GM23338 (cell line): ENCODE measurements at regions not wholly inside any gene's neighbourhood (a gene's known extent, or its start where the extent isn't known, plus 50 kb on each side); places are given as distances from the start of the nearest gene placed in this dataset.

Experiments used
- ATAC-seq: fragments of 200-7000 bp; cut with Tn5 transposase; 3 replicates; pipeline ENCODE4 v1.9.1; 2020
- DNase-seq: peaks from one replicate; pipeline ENCODE4 v3.0.0-alpha.2; 2015; ENCODE audit warnings: low spot score
- H2AFZ ChIP-seq: fragments of 200-600 bp; sonication (generic); 2 replicates; pipeline ENCODE4 v1.8.0; 2016; ENCODE audit warnings: antibody characterized with exemption, mild to moderate bottlenecking, moderate library complexity
- H3F3A ChIP-seq: fragments of 200-600 bp; sonication (generic); replicated peaks from 2 replicates; pipeline ENCODE4 v1.8.0; 2017; ENCODE audit warnings: antibody characterized with exemption, mixed run types, low read depth
- H3K27ac ChIP-seq: fragments of 200-600 bp; sonication (generic); 2 replicates; pipeline ENCODE4 v1.6.1; 2016; ENCODE audit warnings: low read depth
- H3K27me3 ChIP-seq: fragments of 200-600 bp; sonication (generic); 2 replicates; pipeline ENCODE4 v1.8.0; 2016; ENCODE audit warnings: mild to moderate bottlenecking, mixed run types, moderate library complexity; ENCODE audit not compliant: insufficient read depth
- H3K36me3 ChIP-seq: fragments of 200-600 bp; sonication (generic); 2 replicates; pipeline ENCODE4 v1.8.0; 2016; ENCODE audit warnings: mild to moderate bottlenecking; ENCODE audit not compliant: insufficient read depth
- H3K4me1 ChIP-seq: fragments of 200-600 bp; sonication (generic); 2 replicates; pipeline ENCODE4 v1.8.0; 2016; ENCODE audit warnings: mild to moderate bottlenecking, moderate library complexity; ENCODE audit not compliant: insufficient read depth
- H3K4me2 ChIP-seq: fragments of 200-600 bp; sonication (generic); 2 replicates; pipeline ENCODE4 v1.7.1; 2017; ENCODE audit warnings: mixed run types
- H3K4me3 ChIP-seq: fragments of 200-600 bp; sonication (generic); 2 replicates; pipeline ENCODE4 v1.6.1; 2016; ENCODE audit warnings: mixed run types
- H3K79me2 ChIP-seq: fragments of 200-600 bp; sonication (generic); replicated peaks from 2 replicates; pipeline ENCODE4 v1.8.0; 2017; ENCODE audit warnings: mild to moderate bottlenecking; ENCODE audit not compliant: insufficient read depth
- H3K9me2 ChIP-seq: fragments of 200-600 bp; sonication (generic); 2 replicates; pipeline ENCODE4 v1.8.0; 2017; ENCODE audit not compliant: insufficient read depth
- H4K20me1 ChIP-seq: fragments of 200-600 bp; sonication (generic); replicated peaks from 2 replicates; pipeline ENCODE4 v1.8.0; 2017; ENCODE audit warnings: mild to moderate bottlenecking; ENCODE audit not compliant: insufficient read depth
- H3K27ac Mint-ChIP-seq: 2 replicates; pipeline ENCODE4 v1.8.0; 2020; ENCODE audit warnings: inconsistent platforms, mild to moderate bottlenecking, moderate library complexity, mixed read lengths
- H3K27me3 Mint-ChIP-seq: 3 replicates; pipeline ENCODE4 v1.8.0; 2022; ENCODE audit warnings: low read depth, mild to moderate bottlenecking, moderate library complexity, mixed read lengths, inconsistent platforms; ENCODE audit not compliant: insufficient read depth, poor library complexity
- H3K36me3 Mint-ChIP-seq: 3 replicates; pipeline ENCODE4 v1.8.0; 2021; ENCODE audit warnings: low read depth, mild to moderate bottlenecking, inconsistent platforms, moderate library complexity, mixed read lengths
- H3K4me1 Mint-ChIP-seq: 3 replicates; pipeline ENCODE4 v1.8.0; 2020; ENCODE audit warnings: mild to moderate bottlenecking, inconsistent platforms, mixed read lengths
- H3K4me3 Mint-ChIP-seq: 3 replicates; pipeline ENCODE4 v1.8.0; 2021; ENCODE audit warnings: moderate library complexity, mild to moderate bottlenecking, inconsistent platforms, mixed read lengths
- H3K9me3 Mint-ChIP-seq: 3 replicates; pipeline ENCODE4 v1.8.0; 2020; ENCODE audit warnings: moderate library complexity, mild to moderate bottlenecking, inconsistent platforms, mixed read lengths
- CREB1 ChIP-seq: fragments of 250-450 bp; sonication (Bioruptor Pico); IDR thresholded peaks from 2 replicates; pipeline ENCODE4 v1.5.0; 2020; ENCODE audit warnings: low read depth, mild to moderate bottlenecking, moderate library complexity
- EZH2 ChIP-seq: fragments of 200-600 bp; sonication (generic); IDR thresholded peaks from one replicate; pipeline ENCODE4 v1.8.0; 2017; ENCODE audit warnings: antibody characterized with exemption, mild to moderate bottlenecking, low read depth; ENCODE audit not compliant: unreplicated experiment
- EZH2phosphoT487 ChIP-seq: fragments of 200-600 bp; sonication (generic); IDR thresholded peaks from one replicate; pipeline ENCODE4 v1.8.1; 2018; ENCODE audit warnings: antibody characterized with exemption; ENCODE audit not compliant: unreplicated experiment
- JUNB ChIP-seq: IDR thresholded peaks from one replicate; pipeline ENCODE4 v1.6.1; 2016; ENCODE audit warnings: antibody characterized with exemption; ENCODE audit not compliant: unreplicated experiment
- NANOG ChIP-seq: IDR thresholded peaks from 2 replicates; pipeline ENCODE4 v1.6.1; 2016; ENCODE audit warnings: antibody characterized with exemption, borderline replicate concordance
- POLR2AphosphoS5 ChIP-seq: IDR thresholded peaks from 2 replicates; pipeline ENCODE4 v1.6.1; 2016; ENCODE audit warnings: antibody characterized with exemption, low read depth
- STAT1 ChIP-seq: IDR thresholded peaks from one replicate; pipeline ENCODE4 v1.6.1; 2016; ENCODE audit warnings: antibody characterized with exemption; ENCODE audit not compliant: unreplicated experiment
- ZNF114 ChIP-seq: fragments of 250-450 bp; sonication (Bioruptor Pico); IDR thresholded peaks from 2 replicates; pipeline ENCODE4 v1.5.0; 2020; ENCODE audit warnings: mild to moderate bottlenecking, moderate library complexity
- ZNF331 ChIP-seq: fragments of 250-450 bp; sonication (Bioruptor Pico); IDR thresholded peaks from 2 replicates; pipeline ENCODE4 v1.5.0; 2020; ENCODE audit warnings: low read depth, mild to moderate bottlenecking, moderate library complexity
- TF ChIP-seq, protein P1 (sequence below): fragments of 250-450 bp; sonication (Bioruptor Pico); IDR thresholded peaks from 2 replicates; pipeline ENCODE4 v1.5.0; 2020; ENCODE audit warnings: mild to moderate bottlenecking, moderate library complexity
- TF ChIP-seq, protein P2 (sequence below): IDR thresholded peaks from one replicate; pipeline ENCODE4 v1.6.1; 2018; ENCODE audit warnings: antibody characterized with exemption; ENCODE audit not compliant: unreplicated experiment
- TF ChIP-seq, protein P3 (sequence below), 2 experiments: fragments of 200-600 bp in 1 of 2; sonication (generic) in 1 of 2; conservative IDR thresholded peaks; 2 replicates each; pipeline versions ENCODE4 v1.5.1 to v1.6.1; 2016 to 2017; ENCODE audit warnings: antibody characterized with exemption in 2 of 2, low read depth in 2 of 2, mild to moderate bottlenecking in 2 of 2, moderate library complexity in 1 of 2

DNA sequence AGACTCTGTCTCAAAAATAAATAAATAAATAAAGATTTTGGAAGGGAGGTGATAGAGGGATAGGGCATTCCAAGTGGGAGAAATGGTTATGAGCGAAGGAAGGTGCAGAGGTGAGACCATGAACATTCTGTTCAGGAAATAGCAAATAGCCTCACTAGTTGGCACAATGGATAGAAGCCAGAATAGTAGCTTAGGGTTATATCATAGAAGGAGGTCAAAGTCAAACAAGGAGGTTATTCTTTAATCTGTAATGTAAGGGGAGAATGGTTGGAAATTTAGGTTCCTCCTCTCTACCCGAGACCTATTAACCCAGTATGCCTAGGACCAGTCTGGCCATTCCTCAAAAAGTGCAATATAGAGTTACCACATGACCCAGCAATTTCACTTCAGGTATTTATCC lies 275.8 kb downstream of the MN1 start (continued):
- TF ChIP-seq CREB1 (CRISPR knock-in tag) (no peak), JUNB (no peak), NANOG (no peak), EZH2 (no peak)
- TF ChIP-seq, protein P1, sequence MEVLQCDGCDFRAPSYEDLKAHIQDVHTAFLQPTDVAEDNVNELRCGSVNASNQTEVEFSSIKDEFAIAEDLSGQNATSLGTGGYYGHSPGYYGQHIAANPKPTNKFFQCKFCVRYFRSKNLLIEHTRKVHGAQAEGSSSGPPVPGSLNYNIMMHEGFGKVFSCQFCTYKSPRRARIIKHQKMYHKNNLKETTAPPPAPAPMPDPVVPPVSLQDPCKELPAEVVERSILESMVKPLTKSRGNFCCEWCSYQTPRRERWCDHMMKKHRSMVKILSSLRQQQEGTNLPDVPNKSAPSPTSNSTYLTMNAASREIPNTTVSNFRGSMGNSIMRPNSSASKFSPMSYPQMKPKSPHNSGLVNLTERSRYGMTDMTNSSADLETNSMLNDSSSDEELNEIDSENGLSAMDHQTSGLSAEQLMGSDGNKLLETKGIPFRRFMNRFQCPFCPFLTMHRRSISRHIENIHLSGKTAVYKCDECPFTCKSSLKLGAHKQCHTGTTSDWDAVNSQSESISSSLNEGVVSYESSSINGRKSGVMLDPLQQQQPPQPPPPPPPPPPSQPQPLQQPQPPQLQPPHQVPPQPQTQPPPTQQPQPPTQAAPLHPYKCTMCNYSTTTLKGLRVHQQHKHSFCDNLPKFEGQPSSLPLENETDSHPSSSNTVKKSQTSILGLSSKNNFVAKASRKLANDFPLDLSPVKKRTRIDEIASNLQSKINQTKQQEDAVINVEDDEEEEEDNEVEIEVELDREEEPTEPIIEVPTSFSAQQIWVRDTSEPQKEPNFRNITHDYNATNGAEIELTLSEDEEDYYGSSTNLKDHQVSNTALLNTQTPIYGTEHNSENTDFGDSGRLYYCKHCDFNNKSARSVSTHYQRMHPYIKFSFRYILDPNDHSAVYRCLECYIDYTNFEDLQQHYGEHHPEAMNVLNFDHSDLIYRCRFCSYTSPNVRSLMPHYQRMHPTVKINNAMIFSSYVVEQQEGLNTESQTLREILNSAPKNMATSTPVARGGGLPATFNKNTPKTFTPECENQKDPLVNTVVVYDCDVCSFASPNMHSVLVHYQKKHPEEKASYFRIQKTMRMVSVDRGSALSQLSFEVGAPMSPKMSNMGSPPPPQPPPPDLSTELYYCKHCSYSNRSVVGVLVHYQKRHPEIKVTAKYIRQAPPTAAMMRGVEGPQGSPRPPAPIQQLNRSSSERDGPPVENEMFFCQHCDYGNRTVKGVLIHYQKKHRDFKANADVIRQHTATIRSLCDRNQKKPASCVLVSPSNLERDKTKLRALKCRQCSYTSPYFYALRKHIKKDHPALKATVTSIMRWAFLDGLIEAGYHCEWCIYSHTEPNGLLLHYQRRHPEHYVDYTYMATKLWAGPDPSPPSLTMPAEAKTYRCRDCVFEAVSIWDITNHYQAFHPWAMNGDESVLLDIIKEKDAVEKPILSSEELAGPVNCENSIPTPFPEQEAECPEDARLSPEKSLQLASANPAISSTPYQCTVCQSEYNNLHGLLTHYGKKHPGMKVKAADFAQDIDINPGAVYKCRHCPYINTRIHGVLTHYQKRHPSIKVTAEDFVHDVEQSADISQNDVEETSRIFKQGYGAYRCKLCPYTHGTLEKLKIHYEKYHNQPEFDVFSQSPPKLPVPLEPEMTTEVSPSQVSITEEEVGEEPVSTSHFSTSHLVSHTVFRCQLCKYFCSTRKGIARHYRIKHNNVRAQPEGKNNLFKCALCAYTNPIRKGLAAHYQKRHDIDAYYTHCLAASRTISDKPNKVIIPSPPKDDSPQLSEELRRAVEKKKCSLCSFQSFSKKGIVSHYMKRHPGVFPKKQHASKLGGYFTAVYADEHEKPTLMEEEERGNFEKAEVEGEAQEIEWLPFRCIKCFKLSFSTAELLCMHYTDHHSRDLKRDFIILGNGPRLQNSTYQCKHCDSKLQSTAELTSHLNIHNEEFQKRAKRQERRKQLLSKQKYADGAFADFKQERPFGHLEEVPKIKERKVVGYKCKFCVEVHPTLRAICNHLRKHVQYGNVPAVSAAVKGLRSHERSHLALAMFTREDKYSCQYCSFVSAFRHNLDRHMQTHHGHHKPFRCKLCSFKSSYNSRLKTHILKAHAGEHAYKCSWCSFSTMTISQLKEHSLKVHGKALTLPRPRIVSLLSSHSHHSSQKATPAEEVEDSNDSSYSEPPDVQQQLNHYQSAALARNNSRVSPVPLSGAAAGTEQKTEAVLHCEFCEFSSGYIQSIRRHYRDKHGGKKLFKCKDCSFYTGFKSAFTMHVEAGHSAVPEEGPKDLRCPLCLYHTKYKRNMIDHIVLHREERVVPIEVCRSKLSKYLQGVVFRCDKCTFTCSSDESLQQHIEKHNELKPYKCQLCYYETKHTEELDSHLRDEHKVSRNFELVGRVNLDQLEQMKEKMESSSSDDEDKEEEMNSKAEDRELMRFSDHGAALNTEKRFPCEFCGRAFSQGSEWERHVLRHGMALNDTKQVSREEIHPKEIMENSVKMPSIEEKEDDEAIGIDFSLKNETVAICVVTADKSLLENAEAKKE (CRISPR knock-in tag) = no peak

DNA sequence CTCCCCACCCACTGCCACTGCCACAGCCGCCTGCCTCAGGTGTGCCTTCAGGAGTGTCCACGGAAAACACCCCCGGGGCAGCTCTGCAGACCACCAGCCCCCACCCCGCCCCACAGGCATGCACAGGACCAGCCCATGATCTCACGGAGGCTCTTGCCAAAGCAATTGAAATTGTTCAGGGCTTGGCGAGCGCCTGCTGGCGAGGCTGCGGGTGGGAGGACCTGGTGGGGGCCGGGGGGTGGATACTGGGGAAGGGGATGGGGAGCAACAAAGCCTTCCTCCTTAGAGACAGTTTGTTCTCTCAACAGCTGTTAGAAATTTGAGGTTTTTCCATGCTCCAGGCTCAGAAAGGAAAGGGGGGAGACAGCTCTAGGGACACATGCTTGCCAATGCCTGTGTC lies 274.7 kb downstream of the MN1 start:
- no peaks in the 10 kb centered on the region for H3K9me3 Mint-ChIP-seq
- H3K36me3 ChIP-seq = no peaks in the 10 kb centered on the region; the same call in 1 of the 2 replicates
- no peak overlapping the region for H3K27ac ChIP-seq
- peaks cover 7% of the 10 kb centered on the region for H3K27me3 Mint-ChIP-seq
- no peaks in the 10 kb centered on the region for H3K27me3 ChIP-seq
- H3K36me3 Mint-ChIP-seq = no peaks in the 10 kb centered on the region; the same call in 2 of the 3 replicates
- H3K4me2 ChIP-seq = no peak overlapping the region
- no peak overlapping the region for H3K4me3 Mint-ChIP-seq
- H3K9me2 ChIP-seq = no peaks in the 10 kb centered on the region
- H3K79me2 ChIP-seq = no peaks in the 10 kb centered on the region
- no peaks in the 10 kb centered on the region; the same call in 2 of the 3 replicates for H3K4me1 Mint-ChIP-seq
- H3K4me1 ChIP-seq = no peaks in the 10 kb centered on the region
- H4K20me1 ChIP-seq = no peaks in the 10 kb centered on the region
- no peak overlapping the region for H3K4me3 ChIP-seq
- no peak overlapping the region for H2AFZ ChIP-seq
- ATAC-seq = no peak
- no peak for DNase-seq
- H3K27ac Mint-ChIP-seq = no peak overlapping the region
- no peaks in the 10 kb centered on the region for H3F3A ChIP-seq
- TF ChIP-seq ZNF331 (CRISPR knock-in tag) = no peak
- no peak for TF ChIP-seq POLR2AphosphoS5
- no peak for TF ChIP-seq EZH2
- TF ChIP-seq EZH2phosphoT487 = no peak
- no peak for TF ChIP-seq NANOG
- TF ChIP-seq CREB1 (CRISPR knock-in tag) = no peak
- no peak for TF ChIP-seq ZNF114 (CRISPR knock-in tag)
- no peak for TF ChIP-seq STAT1
- TF ChIP-seq, protein P2, sequence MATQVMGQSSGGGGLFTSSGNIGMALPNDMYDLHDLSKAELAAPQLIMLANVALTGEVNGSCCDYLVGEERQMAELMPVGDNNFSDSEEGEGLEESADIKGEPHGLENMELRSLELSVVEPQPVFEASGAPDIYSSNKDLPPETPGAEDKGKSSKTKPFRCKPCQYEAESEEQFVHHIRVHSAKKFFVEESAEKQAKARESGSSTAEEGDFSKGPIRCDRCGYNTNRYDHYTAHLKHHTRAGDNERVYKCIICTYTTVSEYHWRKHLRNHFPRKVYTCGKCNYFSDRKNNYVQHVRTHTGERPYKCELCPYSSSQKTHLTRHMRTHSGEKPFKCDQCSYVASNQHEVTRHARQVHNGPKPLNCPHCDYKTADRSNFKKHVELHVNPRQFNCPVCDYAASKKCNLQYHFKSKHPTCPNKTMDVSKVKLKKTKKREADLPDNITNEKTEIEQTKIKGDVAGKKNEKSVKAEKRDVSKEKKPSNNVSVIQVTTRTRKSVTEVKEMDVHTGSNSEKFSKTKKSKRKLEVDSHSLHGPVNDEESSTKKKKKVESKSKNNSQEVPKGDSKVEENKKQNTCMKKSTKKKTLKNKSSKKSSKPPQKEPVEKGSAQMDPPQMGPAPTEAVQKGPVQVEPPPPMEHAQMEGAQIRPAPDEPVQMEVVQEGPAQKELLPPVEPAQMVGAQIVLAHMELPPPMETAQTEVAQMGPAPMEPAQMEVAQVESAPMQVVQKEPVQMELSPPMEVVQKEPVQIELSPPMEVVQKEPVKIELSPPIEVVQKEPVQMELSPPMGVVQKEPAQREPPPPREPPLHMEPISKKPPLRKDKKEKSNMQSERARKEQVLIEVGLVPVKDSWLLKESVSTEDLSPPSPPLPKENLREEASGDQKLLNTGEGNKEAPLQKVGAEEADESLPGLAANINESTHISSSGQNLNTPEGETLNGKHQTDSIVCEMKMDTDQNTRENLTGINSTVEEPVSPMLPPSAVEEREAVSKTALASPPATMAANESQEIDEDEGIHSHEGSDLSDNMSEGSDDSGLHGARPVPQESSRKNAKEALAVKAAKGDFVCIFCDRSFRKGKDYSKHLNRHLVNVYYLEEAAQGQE = no peak
- TF ChIP-seq, protein P3, sequence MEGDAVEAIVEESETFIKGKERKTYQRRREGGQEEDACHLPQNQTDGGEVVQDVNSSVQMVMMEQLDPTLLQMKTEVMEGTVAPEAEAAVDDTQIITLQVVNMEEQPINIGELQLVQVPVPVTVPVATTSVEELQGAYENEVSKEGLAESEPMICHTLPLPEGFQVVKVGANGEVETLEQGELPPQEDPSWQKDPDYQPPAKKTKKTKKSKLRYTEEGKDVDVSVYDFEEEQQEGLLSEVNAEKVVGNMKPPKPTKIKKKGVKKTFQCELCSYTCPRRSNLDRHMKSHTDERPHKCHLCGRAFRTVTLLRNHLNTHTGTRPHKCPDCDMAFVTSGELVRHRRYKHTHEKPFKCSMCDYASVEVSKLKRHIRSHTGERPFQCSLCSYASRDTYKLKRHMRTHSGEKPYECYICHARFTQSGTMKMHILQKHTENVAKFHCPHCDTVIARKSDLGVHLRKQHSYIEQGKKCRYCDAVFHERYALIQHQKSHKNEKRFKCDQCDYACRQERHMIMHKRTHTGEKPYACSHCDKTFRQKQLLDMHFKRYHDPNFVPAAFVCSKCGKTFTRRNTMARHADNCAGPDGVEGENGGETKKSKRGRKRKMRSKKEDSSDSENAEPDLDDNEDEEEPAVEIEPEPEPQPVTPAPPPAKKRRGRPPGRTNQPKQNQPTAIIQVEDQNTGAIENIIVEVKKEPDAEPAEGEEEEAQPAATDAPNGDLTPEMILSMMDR (conservative IDR thresholded peaks at IDR 0.05; ENCODE audit: low read depth in 2 of 2) = no peak
